Large intestine (tissue), 3 donors: ENCODE measurements at regions not wholly inside any gene's neighbourhood (a gene's known extent, or its start where the extent isn't known, plus 50 kb on each side); places are given as distances from the start of the nearest gene placed in this dataset.

Experiments used
- DNase-seq, 2 donors: peaks; one replicate each; pipeline versions ENCODE4 v3.0.0 to v3.0.0-alpha.2; 2013
- H3K27ac ChIP-seq: one replicate; pipeline ENCODE4 v1.5.1; 2013; ENCODE audit warnings: low read length
- H3K27me3 ChIP-seq: 2 replicates; pipeline ENCODE4 v1.6.1; 2013; ENCODE audit warnings: low read length; ENCODE audit not compliant: control insufficient read depth, insufficient read depth
- H3K36me3 ChIP-seq: 2 replicates; pipeline ENCODE4 v1.6.1; 2013; ENCODE audit warnings: low read length; ENCODE audit not compliant: control insufficient read depth, insufficient read depth
- H3K4me1 ChIP-seq: one replicate; pipeline ENCODE4 v1.6.1; 2013; ENCODE audit warnings: low read length; ENCODE audit not compliant: control insufficient read depth, insufficient read depth
- H3K4me3 ChIP-seq: one replicate; pipeline ENCODE4 v1.5.1; 2013; ENCODE audit warnings: low read length
- H3K9me3 ChIP-seq: one replicate; pipeline ENCODE4 v1.6.1; 2013; ENCODE audit warnings: mild to moderate bottlenecking, low read depth, low read length, moderate library complexity; ENCODE audit not compliant: control insufficient read depth
- WGBS: methylation state at CpG from one replicate; pipeline ENCODE4 v1.1.5; 2013; ENCODE audit warnings: low lambda C conversion rate; ENCODE audit not compliant: insufficient coverage; 5-methylcytosine and 5-hydroxymethylcytosine counted together

DNA sequence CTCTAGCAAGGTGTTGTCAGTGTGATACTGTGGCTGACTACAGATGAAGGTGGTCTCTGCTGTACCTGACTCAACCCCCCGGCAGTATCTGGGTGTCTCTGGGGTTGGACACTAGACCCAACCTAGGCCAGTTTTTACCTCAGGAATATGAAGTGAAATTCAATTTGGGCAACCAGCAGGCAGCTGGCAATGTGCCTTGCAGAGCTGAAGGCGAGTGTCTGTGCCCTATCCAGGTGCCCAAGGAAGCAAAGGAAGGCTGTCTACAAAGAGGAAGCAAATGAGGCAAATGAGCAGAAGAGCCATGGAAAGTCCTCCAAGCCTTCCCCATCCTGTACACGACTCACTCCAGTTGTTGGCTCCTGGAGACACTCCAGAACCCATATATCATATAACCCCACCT lies 264.6 kb upstream of the AGAP1 start:
- Histone ChIP-seq H3K27ac (no peak overlapping the region), H3K4me3 (no peak overlapping the region), H3K4me1 (no peaks in the 10 kb centered on the region), H3K9me3 (no peaks in the 10 kb centered on the region), H3K36me3 (no peaks in the 10 kb centered on the region), H3K27me3 (peaks cover 31% of the 10 kb centered on the region)
- no peak for DNase-seq
- WGBS: no CpG with 5 or more reads among the region's 3 CpGs

DNA sequence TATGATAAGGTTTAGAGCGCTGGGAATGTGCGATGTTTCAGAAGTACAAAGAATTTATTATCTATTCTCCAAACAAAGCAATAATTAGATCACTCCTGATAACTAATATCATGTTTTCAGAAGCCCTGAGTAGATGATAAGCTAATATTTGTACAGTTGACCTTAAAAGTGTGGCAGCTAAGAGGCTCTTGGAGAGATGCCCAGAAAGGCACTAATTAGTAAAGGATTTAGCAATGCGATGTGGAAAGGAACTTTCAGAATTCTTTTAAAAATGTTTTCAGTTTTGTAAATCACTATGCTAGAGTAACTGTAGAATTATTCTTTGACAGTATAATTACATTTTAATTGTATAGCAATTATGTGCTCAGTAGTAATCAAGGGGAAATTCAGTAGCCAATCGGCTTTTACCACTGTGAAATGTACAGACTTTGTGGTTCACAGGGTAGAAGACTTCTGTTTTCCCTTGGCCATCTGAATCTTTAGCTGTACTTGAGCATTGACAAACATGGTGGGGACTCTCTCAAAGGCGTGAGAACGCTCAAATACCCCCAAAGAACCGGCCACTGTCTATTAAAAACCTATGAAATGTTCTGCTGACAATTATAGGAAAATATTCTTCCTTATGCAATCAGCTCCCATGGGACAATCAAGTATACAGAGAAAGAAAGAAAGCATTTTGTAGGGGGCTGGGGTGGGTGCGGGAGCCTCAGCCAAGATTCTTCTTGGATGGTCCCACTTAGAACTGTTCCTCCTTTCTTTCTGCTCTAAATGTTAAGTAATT lies 262.8 kb upstream of the AGAP1 start:
- Histone ChIP-seq H3K27ac (no peak overlapping the region), H3K9me3 (no peaks in the 10 kb centered on the region), H3K4me1 (no peaks in the 10 kb centered on the region), H3K27me3 (peaks cover 28% of the 10 kb centered on the region), H3K4me3 (no peak overlapping the region), H3K36me3 (no peaks in the 10 kb centered on the region)
- WGBS: 20% methylated on average over 1 of the region's 8 CpGs
- no peak for DNase-seq

DNA sequence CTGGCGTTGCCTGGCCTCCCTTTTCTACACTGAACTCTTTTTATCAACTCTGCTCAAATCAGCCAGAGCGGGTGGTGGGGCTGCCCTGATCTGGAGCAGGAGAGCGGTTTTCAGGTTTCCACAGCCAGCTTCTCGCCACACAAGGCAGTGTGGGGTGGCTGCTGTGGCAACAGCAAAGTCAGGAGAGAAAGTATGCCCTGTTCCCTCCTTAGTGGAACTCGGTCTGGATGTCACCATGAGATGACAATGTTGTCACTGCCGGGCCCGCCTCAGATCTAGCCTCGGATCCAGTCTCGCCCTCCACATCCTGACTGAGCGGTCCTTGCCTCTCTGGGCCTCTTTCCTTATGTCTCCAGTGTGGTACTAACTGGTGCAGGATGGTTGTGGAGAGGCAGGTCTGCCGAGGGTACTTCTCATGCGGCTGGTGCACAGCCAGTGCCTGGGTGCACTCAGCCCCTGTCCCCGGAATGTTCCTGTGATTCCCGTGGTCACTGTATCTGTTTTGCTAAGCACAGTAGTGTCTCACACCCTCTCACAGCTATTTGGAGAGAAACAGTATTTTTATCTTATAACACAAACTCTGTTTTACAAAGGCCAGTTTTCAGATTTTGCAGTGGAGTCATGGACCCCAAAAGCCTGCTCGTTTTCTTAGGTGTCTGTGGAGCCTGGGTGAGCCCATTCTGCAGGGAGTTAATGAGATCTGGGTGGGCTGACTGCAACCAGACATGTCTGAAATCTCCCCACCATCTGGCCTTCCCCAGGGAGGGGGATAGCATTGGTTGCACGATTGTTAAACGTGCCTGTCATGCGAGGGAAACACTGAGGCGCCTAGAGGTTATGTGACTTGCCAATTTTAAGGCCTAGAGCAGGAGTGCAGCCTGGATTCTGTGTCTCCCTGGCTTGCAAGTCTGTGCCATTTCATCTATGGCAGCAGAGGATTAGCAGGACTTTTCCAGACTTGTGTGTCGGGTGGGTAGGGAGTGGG lies 261.1 kb upstream of the AGAP1 start:
- H3K27me3 ChIP-seq: peaks cover 21% of the 10 kb centered on the region
- no peak overlapping the region for H3K4me3 ChIP-seq
- no peaks in the 10 kb centered on the region for H3K4me1 ChIP-seq
- no peaks in the 10 kb centered on the region for H3K9me3 ChIP-seq
- no peak for DNase-seq
- WGBS: no CpG with 5 or more reads among the region's 20 CpGs
- no peak overlapping the region for H3K27ac ChIP-seq
- no peaks in the 10 kb centered on the region for H3K36me3 ChIP-seq

GRCh38 chr2:235234736-235235135 lies 259.1 kb upstream of the AGAP1 start:
- no peak for DNase-seq
- no peak overlapping the region for H3K27ac ChIP-seq
- no peaks in the 10 kb centered on the region for H3K36me3 ChIP-seq
- H3K4me1 ChIP-seq: no peaks in the 10 kb centered on the region
- peaks cover 14% of the 10 kb centered on the region for H3K27me3 ChIP-seq
- H3K4me3 ChIP-seq: no peak overlapping the region
- 67% methylated on average over 2 of the region's 6 CpGs for WGBS
- no peaks in the 10 kb centered on the region for H3K9me3 ChIP-seq

DNA sequence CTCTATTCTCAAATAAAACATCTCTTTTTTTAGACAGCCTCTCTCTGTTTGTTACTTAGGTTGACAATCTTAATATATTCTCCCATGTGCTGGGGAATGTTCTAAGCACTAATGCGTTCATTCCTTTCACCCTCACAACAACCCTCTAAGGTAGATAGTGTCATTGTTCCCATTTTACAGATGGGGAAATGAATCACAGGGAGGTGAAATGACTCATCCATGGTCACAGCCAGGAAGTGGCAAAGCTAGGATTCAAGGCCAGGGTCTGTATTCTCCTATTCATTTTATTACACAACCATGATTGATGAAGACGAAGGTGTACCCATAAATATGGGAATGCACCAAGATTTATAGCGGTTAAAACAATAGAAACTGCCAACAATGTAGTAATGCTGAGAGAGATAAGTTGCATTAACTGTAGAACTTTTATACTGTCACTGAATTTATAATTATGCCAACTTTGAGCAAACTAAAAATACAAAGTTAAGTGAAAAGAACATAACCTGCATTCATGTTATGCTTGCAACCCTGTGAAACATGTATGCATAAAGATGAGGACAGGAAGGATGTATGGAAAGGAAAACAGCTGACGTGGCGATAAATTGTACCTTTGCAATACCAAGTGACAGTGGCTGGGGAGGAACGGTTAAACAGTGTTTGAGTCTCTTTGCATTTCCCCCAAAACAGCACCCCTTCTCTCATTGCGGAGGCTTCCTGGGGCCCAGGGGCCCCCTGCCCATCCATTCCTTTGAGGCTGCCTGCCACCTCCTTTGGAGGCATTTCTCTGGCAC lies 257.7 kb upstream of the AGAP1 start:
- Histone ChIP-seq H3K4me1 (no peaks in the 10 kb centered on the region), H3K27me3 (peaks cover 6% of the 10 kb centered on the region), H3K27ac (no peak overlapping the region), H3K4me3 (no peak overlapping the region), H3K9me3 (no peaks in the 10 kb centered on the region), H3K36me3 (no peaks in the 10 kb centered on the region)
- DNase-seq: no peak
- WGBS: 100% methylated on average over 1 of the region's 7 CpGs

- no peaks in the 10 kb centered on the region for H3K9me3 ChIP-seq
- no peaks in the 10 kb centered on the region for H3K27me3 ChIP-seq
- no peaks in the 10 kb centered on the region for H3K4me1 ChIP-seq
- peak; percentile 27 to 34 for DNase-seq
- no peaks in the 10 kb centered on the region for H3K36me3 ChIP-seq
- no peak overlapping the region for H3K4me3 ChIP-seq
- WGBS: no CpG with 5 or more reads among the region's 3 CpGs
- H3K27ac ChIP-seq: no peak overlapping the region
Measured at GRCh38 chr2:235238537-235238936, 255.3 kb upstream of the AGAP1 start.

GRCh38 chr2:235240574-235240973 lies 253.3 kb upstream of the AGAP1 start:
- Histone ChIP-seq H3K27ac (no peak overlapping the region), H3K4me3 (no peak overlapping the region), H3K4me1 (no peaks in the 10 kb centered on the region), H3K27me3 (no peaks in the 10 kb centered on the region), H3K36me3 (no peaks in the 10 kb centered on the region), H3K9me3 (no peaks in the 10 kb centered on the region)
- no peak for DNase-seq
- no CpG with 5 or more reads among the region's 5 CpGs for WGBS

DNA sequence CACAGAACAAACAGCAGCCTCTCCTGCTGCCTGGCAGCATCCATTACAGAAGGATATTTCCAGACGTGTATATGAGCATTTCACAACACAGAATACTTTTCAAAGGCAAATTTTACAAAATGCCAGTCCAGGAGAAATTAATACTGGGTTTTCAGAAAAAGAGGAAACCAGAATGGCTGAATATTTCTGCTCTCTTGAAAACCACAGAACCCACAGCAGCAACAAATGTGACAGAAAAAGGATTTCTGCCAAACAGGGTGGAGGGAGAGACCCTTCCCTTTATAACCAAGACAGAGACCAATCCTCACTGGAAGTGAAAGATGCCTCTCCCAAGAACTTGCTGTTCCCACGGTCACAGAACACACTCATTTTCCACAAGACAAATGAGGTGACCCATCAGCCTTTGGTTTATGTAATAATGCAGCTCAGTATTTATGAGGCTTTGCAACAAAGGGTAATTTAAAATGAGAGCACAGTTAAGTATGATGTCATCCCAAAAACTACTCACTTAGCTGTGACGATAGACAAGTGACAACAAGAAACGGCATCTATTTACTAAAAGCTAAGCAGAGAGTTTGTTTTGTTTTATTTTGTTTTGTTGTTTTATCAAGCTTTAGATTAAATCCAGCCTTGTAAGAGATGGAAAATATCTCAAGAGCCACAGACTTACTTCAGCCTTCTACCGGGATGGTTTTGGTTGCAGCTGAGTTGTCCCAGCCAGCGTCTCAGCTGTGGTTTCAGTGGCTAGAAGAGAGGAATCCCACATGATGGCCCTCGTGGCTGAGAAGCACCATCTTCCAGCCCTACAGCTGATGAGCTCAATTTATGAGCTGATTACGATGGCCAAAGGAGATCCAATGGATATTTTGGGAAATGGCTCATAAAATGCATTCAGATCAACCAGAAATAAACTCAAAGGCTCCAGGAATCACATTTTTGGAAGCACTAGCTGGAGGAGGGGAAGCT lies 249.3 kb upstream of the AGAP1 start:
- no peaks in the 10 kb centered on the region for H3K4me1 ChIP-seq
- H3K9me3 ChIP-seq: no peaks in the 10 kb centered on the region
- H3K36me3 ChIP-seq: no peaks in the 10 kb centered on the region
- peaks cover 3% of the 10 kb centered on the region for H3K27me3 ChIP-seq
- no peak overlapping the region for H3K27ac ChIP-seq
- no peak overlapping the region for H3K4me3 ChIP-seq
- WGBS: 80% methylated on average over 1 of the region's 8 CpGs
- no peak for DNase-seq

DNA sequence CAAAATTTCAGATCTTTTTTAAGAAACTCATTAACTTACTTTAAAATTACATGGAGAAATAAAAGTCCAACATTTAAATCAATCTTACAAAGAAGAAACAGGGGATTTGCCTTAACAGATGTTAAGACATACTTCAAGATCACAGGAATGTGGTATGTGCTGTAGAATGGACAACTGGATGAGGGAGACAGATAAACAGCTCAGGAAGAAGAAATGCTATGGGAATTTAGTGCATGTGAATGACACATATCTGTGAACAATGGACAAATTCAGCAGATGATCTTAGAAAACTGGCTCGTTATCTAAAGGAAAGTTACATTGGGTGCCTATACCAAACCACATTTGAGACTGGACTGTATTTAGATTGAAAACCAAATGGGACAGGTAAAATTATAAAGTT lies 246.8 kb upstream of the AGAP1 start:
- Histone ChIP-seq H3K4me3 (no peak overlapping the region), H3K36me3 (no peaks in the 10 kb centered on the region), H3K27ac (no peak overlapping the region), H3K27me3 (peaks cover 3% of the 10 kb centered on the region), H3K4me1 (no peaks in the 10 kb centered on the region), H3K9me3 (no peaks in the 10 kb centered on the region)
- DNase-seq: no peak
- WGBS: no CpG with 5 or more reads among the region's 1 CpG
